A549 (cell line): ENCODE measurements at regions not wholly inside any gene's neighbourhood (a gene's known extent, or its start where the extent isn't known, plus 50 kb on each side); places are given as distances from the start of the nearest gene placed in this dataset.

Source experiments
- ATAC-seq, 2 experiments: fragments of 200-7000 bp in 1 of 2; fragments of >200 bp in 1 of 2; cut with Nextera tagmentation in 1 of 2; cut with Tn5 transposase in 1 of 2; 3 replicates each; pipeline versions ENCODE4 v1.8.0 to v1.9.1; 2018 to 2020; ENCODE audit warnings: mild to moderate bottlenecking in 1 of 2, moderate library complexity in 1 of 2
- CTCF ChIA-PET: fragments of 300-600 bp; sonication (Branson Sonifier 250); formaldehyde crosslinking; extraction: SDS; loops from one replicate; lab custom pipeline; 2021; ENCODE audit warnings: antibody characterized with exemption, inconsistent platforms; lab: Yijun Ruan, JAX
- POLR2A ChIA-PET: fragments of 350-600 bp; formaldehyde crosslinking; extraction: SDS; loops from one replicate; lab custom pipeline; 2021; ENCODE audit warnings: antibody characterized with exemption, inconsistent platforms; lab: Yijun Ruan, JAX
- DNase-seq, 2 experiments: peaks; one replicate each; pipeline versions ENCODE4 v3.0.0 to v3.0.0-alpha.2; 2011 to 2016; ENCODE audit warnings: low read depth in 1 of 2, low spot score in 1 of 2
- FAIRE-seq: peaks from 2 replicates; lab custom pipeline; 2011; peaks lifted over from hg19 to GRCh38; lab: Jason Lieb, UNC
- H3K27ac ChIP-seq, 2 experiments: fragments of >200 bp; sonication (Bioruptor Twin); formaldehyde crosslinking; 3 replicates each; pipeline ENCODE4 v1.5.1; 2016 to 2017
- H3K4me1 ChIP-seq: fragments of >200 bp; sonication (Bioruptor Twin); formaldehyde crosslinking; 3 replicates; pipeline ENCODE4 v1.6.1; 2016
- H3K4me2 ChIP-seq: fragments of >200 bp; sonication (Bioruptor Twin); formaldehyde crosslinking; 3 replicates; pipeline ENCODE4 v1.6.1; 2016
- H3K4me3 ChIP-seq: fragments of >200 bp; sonication (Bioruptor Twin); formaldehyde crosslinking; 3 replicates; pipeline ENCODE4 v1.5.1; 2016
- H3K9me3 ChIP-seq: fragments of >200 bp; sonication (Bioruptor Twin); formaldehyde crosslinking; 3 replicates; pipeline ENCODE4 v1.6.1; 2016
- BHLHE40 ChIP-seq: IDR thresholded peaks from 2 replicates; pipeline ENCODE4 v1.6.1; 2012; ENCODE audit warnings: low read depth, low read length, inconsistent platforms
- CBX2 ChIP-seq: fragments of 200-600 bp; sonication (generic); IDR thresholded peaks from 2 replicates; pipeline ENCODE4 v1.6.1; 2016; ENCODE audit warnings: low read depth, mild to moderate bottlenecking, borderline replicate concordance
- CBX8 ChIP-seq: fragments of 200-600 bp; sonication (generic); IDR thresholded peaks from 2 replicates; pipeline ENCODE4 v1.6.1; 2016
- CHD4 ChIP-seq: fragments of 200-600 bp; sonication (generic); IDR thresholded peaks from 2 replicates; pipeline ENCODE4 v1.6.1; 2016; ENCODE audit warnings: antibody characterized with exemption, mild to moderate bottlenecking, borderline replicate concordance
- EHF ChIP-seq: fragments of 250-450 bp; sonication (Bioruptor Pico); IDR thresholded peaks from 2 replicates; pipeline ENCODE4 v1.5.0; 2020; ENCODE audit warnings: mild to moderate bottlenecking
- EHMT2 ChIP-seq: fragments of 200-600 bp; sonication (generic); IDR thresholded peaks from 2 replicates; pipeline ENCODE4 v1.6.1; 2016; ENCODE audit warnings: antibody characterized with exemption, low read depth, mild to moderate bottlenecking, moderate library complexity
- ESRRA ChIP-seq: fragments of 150-350 bp; IDR thresholded peaks from 2 replicates; pipeline ENCODE4 v1.6.1; 2014; ENCODE audit warnings: mild to moderate bottlenecking, low read length, borderline replicate concordance
- FOXS1 ChIP-seq: fragments of 250-450 bp; sonication (Bioruptor Pico); IDR thresholded peaks from 2 replicates; pipeline ENCODE4 v1.5.0; 2020; ENCODE audit warnings: mild to moderate bottlenecking, moderate library complexity
- HDAC2 ChIP-seq: fragments of 200-600 bp; sonication (generic); IDR thresholded peaks from 2 replicates; pipeline ENCODE4 v1.6.1; 2016
- HEYL ChIP-seq: fragments of 250-450 bp; sonication (Bioruptor Pico); IDR thresholded peaks from 2 replicates; pipeline ENCODE4 v1.8.0; 2021; ENCODE audit warnings: mild to moderate bottlenecking, moderate library complexity
- HOXA7 ChIP-seq: fragments of 250-450 bp; sonication (Bioruptor Pico); IDR thresholded peaks from 2 replicates; pipeline ENCODE4 v1.5.0; 2020; ENCODE audit warnings: mild to moderate bottlenecking, moderate library complexity
- HOXB5 ChIP-seq: fragments of 250-450 bp; sonication (Bioruptor Pico); IDR thresholded peaks from 2 replicates; pipeline ENCODE4 v1.5.0; 2020; ENCODE audit warnings: mild to moderate bottlenecking, moderate library complexity
- JUN ChIP-seq, 2 experiments: fragments of >200 bp; sonication (Bioruptor Twin); formaldehyde crosslinking; IDR thresholded peaks; 2 replicates in 1 of 2; 3 replicates in 1 of 2; pipeline ENCODE4 v1.6.1; 2016 to 2017
- JUNB ChIP-seq: fragments of >200 bp; sonication (Bioruptor Twin); formaldehyde crosslinking; IDR thresholded peaks from 2 replicates; pipeline ENCODE4 v1.6.1; 2016
- KDM1A ChIP-seq: fragments of 200-600 bp; sonication (generic); IDR thresholded peaks from 2 replicates; pipeline ENCODE4 v1.6.1; 2016; ENCODE audit warnings: low read depth, mild to moderate bottlenecking
- KDM5A ChIP-seq: fragments of 200-600 bp; sonication (generic); IDR thresholded peaks from 2 replicates; pipeline ENCODE4 v1.6.1; 2016; ENCODE audit warnings: antibody characterized with exemption, mild to moderate bottlenecking
- MAZ ChIP-seq: fragments of 150-350 bp; IDR thresholded peaks from 2 replicates; pipeline ENCODE4 v1.6.1; 2014; ENCODE audit warnings: antibody characterized with exemption, low read depth, low read length, borderline replicate concordance
- NPAS2 ChIP-seq: fragments of 250-450 bp; sonication (Bioruptor Pico); IDR thresholded peaks from 2 replicates; pipeline ENCODE4 v1.8.0; 2022; ENCODE audit warnings: mild to moderate bottlenecking, moderate library complexity, borderline replicate concordance
- PHF8 ChIP-seq: fragments of 200-600 bp; sonication (generic); IDR thresholded peaks from 2 replicates; pipeline ENCODE4 v1.6.1; 2016; ENCODE audit warnings: low read depth, mild to moderate bottlenecking, antibody characterized with exemption, moderate library complexity, borderline replicate concordance
- POLR2AphosphoS2 ChIP-seq: conservative IDR thresholded peaks from 2 replicates; pipeline ENCODE4 v1.6.1; 2012; ENCODE audit warnings: low read length, improper control_type of control experiment, inconsistent platforms
- RCOR1 ChIP-seq: fragments of 150-350 bp; IDR thresholded peaks from 2 replicates; pipeline ENCODE4 v1.6.1; 2014; ENCODE audit warnings: antibody characterized with exemption, low read length, low read depth
- TFCP2L1 ChIP-seq: fragments of 250-450 bp; sonication (Bioruptor Pico); IDR thresholded peaks from 2 replicates; pipeline ENCODE4 v1.5.0; 2021; ENCODE audit warnings: mild to moderate bottlenecking
- TP53 ChIP-seq: fragments of 250-450 bp; sonication (Bioruptor Pico); IDR thresholded peaks from 2 replicates; pipeline ENCODE4 v1.5.0; 2021; ENCODE audit warnings: mild to moderate bottlenecking, moderate library complexity
- ZC3H11A ChIP-seq: fragments of 450-650 bp; IDR thresholded peaks from 2 replicates; pipeline ENCODE4 v1.6.1; 2014; ENCODE audit warnings: antibody characterized with exemption, mild to moderate bottlenecking
- ZNF302 ChIP-seq: fragments of 250-450 bp; sonication (Bioruptor Pico); IDR thresholded peaks from 2 replicates; pipeline ENCODE4 v1.9.0; 2021; ENCODE audit warnings: inconsistent platforms, mild to moderate bottlenecking, moderate library complexity
- ZSCAN20 ChIP-seq: fragments of 250-450 bp; sonication (Bioruptor Pico); IDR thresholded peaks from 2 replicates; pipeline ENCODE4 v1.8.0; 2022; ENCODE audit warnings: mild to moderate bottlenecking, moderate library complexity
- WGBS: methylation state at CpG from one replicate; pipeline ENCODE4 v1.1.6; 2017; ENCODE audit errors: missing lambda C conversion rate; 5-methylcytosine and 5-hydroxymethylcytosine counted together
- TF ChIP-seq, protein P1 (sequence below): fragments of 450-650 bp; IDR thresholded peaks from 2 replicates; pipeline ENCODE4 v1.6.1; 2014; ENCODE audit warnings: antibody characterized with exemption
- TF ChIP-seq, protein P2 (sequence below): IDR thresholded peaks from 2 replicates; pipeline ENCODE4 v1.6.1; 2012
- TF ChIP-seq, protein P3 (sequence below): fragments of 150-350 bp; IDR thresholded peaks from 2 replicates; pipeline ENCODE4 v1.6.1; 2014; ENCODE audit warnings: low read depth, mild to moderate bottlenecking, low read length
- TF ChIP-seq, protein P4 (sequence below): fragments of 250-450 bp; sonication (Bioruptor Pico); IDR thresholded peaks from 2 replicates; pipeline ENCODE4 v1.5.0; 2020; ENCODE audit warnings: low read depth, mild to moderate bottlenecking, moderate library complexity
- TF ChIP-seq, protein P5 (sequence below): fragments of 200-600 bp; sonication (generic); IDR thresholded peaks from 2 replicates; pipeline ENCODE4 v1.6.1; 2016; ENCODE audit warnings: antibody characterized with exemption, mild to moderate bottlenecking, moderate library complexity

DNA sequence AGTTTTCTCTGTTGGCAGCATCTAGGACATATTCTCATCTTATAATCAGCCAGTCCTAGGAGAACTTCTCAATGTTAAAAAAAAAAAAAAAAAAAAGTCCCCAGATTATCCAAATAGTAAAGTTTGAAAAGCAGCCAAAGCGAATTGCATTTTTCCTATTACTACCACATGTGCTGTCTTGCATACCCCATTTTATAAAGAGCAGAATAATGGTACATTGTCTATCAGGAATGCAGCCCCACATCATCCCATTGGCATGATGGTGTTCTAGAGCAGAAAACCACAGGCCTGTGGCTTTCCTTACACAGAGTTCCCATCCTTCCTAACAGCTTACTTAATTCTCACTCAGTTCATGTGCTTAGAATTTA is 381.6 kb downstream of the TMEM38B start:
- no peak overlapping the region for H3K4me3 ChIP-seq
- H3K9me3 ChIP-seq, result no peaks in the 10 kb centered on the region
- CTCF ChIA-PET, result no interaction called here
- POLR2A ChIA-PET, result no interaction called here
- no peak overlapping the region for H3K4me2 ChIP-seq
- DNase-seq, result no peak
- ATAC-seq, result no peak
- no peaks in the 10 kb centered on the region for H3K4me1 ChIP-seq
- H3K27ac ChIP-seq, result no peak overlapping the region
- TF ChIP-seq, protein P1, sequence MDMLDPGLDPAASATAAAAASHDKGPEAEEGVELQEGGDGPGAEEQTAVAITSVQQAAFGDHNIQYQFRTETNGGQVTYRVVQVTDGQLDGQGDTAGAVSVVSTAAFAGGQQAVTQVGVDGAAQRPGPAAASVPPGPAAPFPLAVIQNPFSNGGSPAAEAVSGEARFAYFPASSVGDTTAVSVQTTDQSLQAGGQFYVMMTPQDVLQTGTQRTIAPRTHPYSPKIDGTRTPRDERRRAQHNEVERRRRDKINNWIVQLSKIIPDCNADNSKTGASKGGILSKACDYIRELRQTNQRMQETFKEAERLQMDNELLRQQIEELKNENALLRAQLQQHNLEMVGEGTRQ, result no peak
- TF ChIP-seq, protein P2, sequence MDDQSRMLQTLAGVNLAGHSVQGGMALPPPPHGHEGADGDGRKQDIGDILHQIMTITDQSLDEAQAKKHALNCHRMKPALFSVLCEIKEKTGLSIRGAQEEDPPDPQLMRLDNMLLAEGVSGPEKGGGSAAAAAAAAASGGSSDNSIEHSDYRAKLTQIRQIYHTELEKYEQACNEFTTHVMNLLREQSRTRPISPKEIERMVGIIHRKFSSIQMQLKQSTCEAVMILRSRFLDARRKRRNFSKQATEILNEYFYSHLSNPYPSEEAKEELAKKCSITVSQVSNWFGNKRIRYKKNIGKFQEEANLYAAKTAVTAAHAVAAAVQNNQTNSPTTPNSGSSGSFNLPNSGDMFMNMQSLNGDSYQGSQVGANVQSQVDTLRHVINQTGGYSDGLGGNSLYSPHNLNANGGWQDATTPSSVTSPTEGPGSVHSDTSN, result no peak
- TF ChIP-seq ZNF302 (CRISPR knock-in tag), result no peak
- TF ChIP-seq PHF8, result no peak
- TF ChIP-seq ESRRA, result no peak
- no peak for TF ChIP-seq KDM5A
- no peak for TF ChIP-seq MAZ
- TF ChIP-seq CBX8, result no peak
- TF ChIP-seq, protein P3, sequence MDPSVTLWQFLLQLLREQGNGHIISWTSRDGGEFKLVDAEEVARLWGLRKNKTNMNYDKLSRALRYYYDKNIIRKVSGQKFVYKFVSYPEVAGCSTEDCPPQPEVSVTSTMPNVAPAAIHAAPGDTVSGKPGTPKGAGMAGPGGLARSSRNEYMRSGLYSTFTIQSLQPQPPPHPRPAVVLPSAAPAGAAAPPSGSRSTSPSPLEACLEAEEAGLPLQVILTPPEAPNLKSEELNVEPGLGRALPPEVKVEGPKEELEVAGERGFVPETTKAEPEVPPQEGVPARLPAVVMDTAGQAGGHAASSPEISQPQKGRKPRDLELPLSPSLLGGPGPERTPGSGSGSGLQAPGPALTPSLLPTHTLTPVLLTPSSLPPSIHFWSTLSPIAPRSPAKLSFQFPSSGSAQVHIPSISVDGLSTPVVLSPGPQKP, result no peak
- no peak for TF ChIP-seq JUNB
- TF ChIP-seq EHF (CRISPR knock-in tag), result no peak
- no peak for TF ChIP-seq RCOR1
- no peak for TF ChIP-seq HEYL
- no peak for TF ChIP-seq NPAS2 (CRISPR knock-in tag)
- no peak for TF ChIP-seq FOXS1 (CRISPR knock-in tag)
- no peak for TF ChIP-seq HOXA7 (CRISPR knock-in tag)
- no peak for TF ChIP-seq TP53 (CRISPR knock-in tag)
- no peak for TF ChIP-seq ZC3H11A
- no peak for TF ChIP-seq CBX2
- TF ChIP-seq HOXB5 (CRISPR knock-in tag), result no peak
- TF ChIP-seq, all 56 proteins: peak for 0
- 0% methylated on average over 1 of the region's 1 CpG for WGBS
- no peak for FAIRE-seq

DNA sequence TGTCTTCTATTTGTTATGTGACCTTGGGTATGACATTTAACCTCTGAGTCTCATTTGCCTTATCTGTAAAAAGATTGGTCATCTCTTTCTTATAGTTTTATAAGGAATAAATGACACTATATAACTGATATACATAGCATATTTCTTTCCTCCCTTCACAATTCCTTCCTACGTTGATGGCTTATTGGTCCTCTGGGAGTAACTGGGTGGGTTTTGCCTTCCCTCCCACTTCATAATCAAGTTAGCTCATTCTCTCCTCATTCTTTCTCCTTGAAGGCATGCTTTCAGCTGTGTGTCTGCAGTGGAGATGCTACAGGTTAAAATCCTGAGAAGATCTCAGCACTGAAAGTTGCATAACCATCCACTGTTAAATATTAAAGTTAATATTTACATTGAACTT is 382.4 kb downstream of the TMEM38B start:
- H3K4me1 ChIP-seq, result no peaks in the 10 kb centered on the region
- ATAC-seq (no peak), DNase-seq (no peak), FAIRE-seq (no peak)
- H3K9me3 ChIP-seq, result no peaks in the 10 kb centered on the region
- H3K27ac ChIP-seq, result no peak overlapping the region
- POLR2A ChIA-PET, result no interaction called here
- no peak overlapping the region for H3K4me2 ChIP-seq
- 0% methylated on average over 1 of the region's 1 CpG for WGBS
- CTCF ChIA-PET, result no interaction called here
- H3K4me3 ChIP-seq, result no peak overlapping the region
- TF ChIP-seq, protein P1, result no peak
- TF ChIP-seq, protein P4, sequence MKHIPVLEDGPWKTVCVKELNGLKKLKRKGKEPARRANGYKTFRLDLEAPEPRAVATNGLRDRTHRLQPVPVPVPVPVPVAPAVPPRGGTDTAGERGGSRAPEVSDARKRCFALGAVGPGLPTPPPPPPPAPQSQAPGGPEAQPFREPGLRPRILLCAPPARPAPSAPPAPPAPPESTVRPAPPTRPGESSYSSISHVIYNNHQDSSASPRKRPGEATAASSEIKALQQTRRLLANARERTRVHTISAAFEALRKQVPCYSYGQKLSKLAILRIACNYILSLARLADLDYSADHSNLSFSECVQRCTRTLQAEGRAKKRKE (CRISPR knock-in tag), result no peak
- TF ChIP-seq, protein P3, result no peak
- TF ChIP-seq HDAC2, result no peak
- no peak for TF ChIP-seq JUN (IDR thresholded peaks at IDR 0.05)
- TF ChIP-seq EHMT2, result no peak
- TF ChIP-seq KDM1A, result no peak
- no peak for TF ChIP-seq ZSCAN20 (CRISPR knock-in tag)
- no peak for TF ChIP-seq CHD4
- TF ChIP-seq POLR2AphosphoS2, result no peak
- TF ChIP-seq TFCP2L1 (CRISPR knock-in tag), result no peak
- no peak for TF ChIP-seq HOXA7 (CRISPR knock-in tag)
- no peak for TF ChIP-seq BHLHE40
- TF ChIP-seq KDM5A, result no peak
- TF ChIP-seq CBX2, result no peak
- TF ChIP-seq, protein P5, sequence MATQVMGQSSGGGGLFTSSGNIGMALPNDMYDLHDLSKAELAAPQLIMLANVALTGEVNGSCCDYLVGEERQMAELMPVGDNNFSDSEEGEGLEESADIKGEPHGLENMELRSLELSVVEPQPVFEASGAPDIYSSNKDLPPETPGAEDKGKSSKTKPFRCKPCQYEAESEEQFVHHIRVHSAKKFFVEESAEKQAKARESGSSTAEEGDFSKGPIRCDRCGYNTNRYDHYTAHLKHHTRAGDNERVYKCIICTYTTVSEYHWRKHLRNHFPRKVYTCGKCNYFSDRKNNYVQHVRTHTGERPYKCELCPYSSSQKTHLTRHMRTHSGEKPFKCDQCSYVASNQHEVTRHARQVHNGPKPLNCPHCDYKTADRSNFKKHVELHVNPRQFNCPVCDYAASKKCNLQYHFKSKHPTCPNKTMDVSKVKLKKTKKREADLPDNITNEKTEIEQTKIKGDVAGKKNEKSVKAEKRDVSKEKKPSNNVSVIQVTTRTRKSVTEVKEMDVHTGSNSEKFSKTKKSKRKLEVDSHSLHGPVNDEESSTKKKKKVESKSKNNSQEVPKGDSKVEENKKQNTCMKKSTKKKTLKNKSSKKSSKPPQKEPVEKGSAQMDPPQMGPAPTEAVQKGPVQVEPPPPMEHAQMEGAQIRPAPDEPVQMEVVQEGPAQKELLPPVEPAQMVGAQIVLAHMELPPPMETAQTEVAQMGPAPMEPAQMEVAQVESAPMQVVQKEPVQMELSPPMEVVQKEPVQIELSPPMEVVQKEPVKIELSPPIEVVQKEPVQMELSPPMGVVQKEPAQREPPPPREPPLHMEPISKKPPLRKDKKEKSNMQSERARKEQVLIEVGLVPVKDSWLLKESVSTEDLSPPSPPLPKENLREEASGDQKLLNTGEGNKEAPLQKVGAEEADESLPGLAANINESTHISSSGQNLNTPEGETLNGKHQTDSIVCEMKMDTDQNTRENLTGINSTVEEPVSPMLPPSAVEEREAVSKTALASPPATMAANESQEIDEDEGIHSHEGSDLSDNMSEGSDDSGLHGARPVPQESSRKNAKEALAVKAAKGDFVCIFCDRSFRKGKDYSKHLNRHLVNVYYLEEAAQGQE, result no peak
- no peak for TF ChIP-seq HOXB5 (CRISPR knock-in tag)
